H1 (cell line): ENCODE measurements at regions not wholly inside any gene's neighbourhood (a gene's known extent, or its start where the extent isn't known, plus 50 kb on each side); places are given as distances from the start of the nearest gene placed in this dataset.

Source experiments
- CTCF ChIA-PET: fragments of 300-600 bp; sonication (Branson Sonifier 250); formaldehyde crosslinking; loops from one replicate; lab custom pipeline; 2021; ENCODE audit not compliant: partially characterized antibody; lab: Charles Lee
- POLR2A ChIA-PET: fragments of 300-600 bp; sonication (Branson Sonifier 250); formaldehyde crosslinking; loops from one replicate; lab custom pipeline; 2021; ENCODE audit warnings: inconsistent platforms; ENCODE audit not compliant: partially characterized antibody; lab: Charles Lee
- DNase-seq, 2 experiments: peaks; one replicate each; pipeline versions ENCODE4 v3.0.0 to v3.0.0-alpha.2; 2010 to 2022; ENCODE audit warnings: low spot score in 2 of 2, low read depth in 1 of 2, mixed read lengths in 1 of 2
- FAIRE-seq: peaks from 2 replicates; lab custom pipeline; 2011; peaks lifted over from hg19 to GRCh38; lab: Jason Lieb, UNC
- H2AFZ ChIP-seq: 2 replicates; pipeline ENCODE4 v1.8.1; 2012; ENCODE audit warnings: low read length, inconsistent platforms
- H2AK5ac ChIP-seq: 2 replicates; pipeline ENCODE4 v1.6.1; 2013; ENCODE audit warnings: low read depth, low read length
- H2BK120ac ChIP-seq: replicated peaks from 2 replicates; pipeline ENCODE3; 2013; ENCODE audit warnings: low read depth, low read length, inconsistent platforms
- H2BK12ac ChIP-seq: 2 replicates; pipeline ENCODE4 v1.6.1; 2013; ENCODE audit warnings: low read depth, low read length
- H2BK15ac ChIP-seq: 2 replicates; pipeline ENCODE4 v1.6.1; 2013; ENCODE audit warnings: low read length
- H2BK20ac ChIP-seq: 2 replicates; pipeline ENCODE4 v1.6.1; 2013; ENCODE audit warnings: low read length
- H2BK5ac ChIP-seq: 2 replicates; pipeline ENCODE4 v1.6.1; 2013; ENCODE audit warnings: low read depth, low read length
- H3K14ac ChIP-seq: 2 replicates; pipeline ENCODE4 v1.6.1; 2013; ENCODE audit warnings: inconsistent platforms; ENCODE audit not compliant: insufficient read length
- H3K18ac ChIP-seq: 2 replicates; pipeline ENCODE4 v1.6.1; 2013; ENCODE audit warnings: low read length; ENCODE audit errors: extremely low read depth
- H3K23ac ChIP-seq: 2 replicates; pipeline ENCODE4 v1.6.1; 2013; ENCODE audit warnings: inconsistent platforms; ENCODE audit not compliant: insufficient read length
- H3K23me2 ChIP-seq: 2 replicates; pipeline ENCODE4 v1.6.1; 2013; ENCODE audit warnings: low read depth, low read length
- H3K27ac ChIP-seq: 2 replicates; pipeline ENCODE4 v1.6.1; 2011; ENCODE audit warnings: low read depth, low read length, inconsistent platforms
- H3K27me3 ChIP-seq, 4 experiments: replicated peaks in 1 of 4; 1 replicate in 1 of 4; 2 replicates in 3 of 4; pipeline versions ENCODE4 v1.6.1 to v1.8.1; 2011 to 2013; ENCODE audit warnings: low read length in 3 of 4, mild to moderate bottlenecking in 3 of 4, inconsistent platforms in 2 of 4, mixed read lengths in 2 of 4, moderate library complexity in 1 of 4; ENCODE audit not compliant: control insufficient read depth in 3 of 4, insufficient read depth in 3 of 4; ENCODE audit errors: extremely low read depth in 1 of 4
- H3K36me3 ChIP-seq, 4 experiments: 2 replicates each; pipeline versions ENCODE4 v1.6.1 to v1.8.1; 2011 to 2013; ENCODE audit warnings: mild to moderate bottlenecking in 4 of 4, low read length in 3 of 4, moderate library complexity in 2 of 4, control low read depth in 1 of 4, inconsistent platforms in 1 of 4; ENCODE audit not compliant: insufficient read depth in 4 of 4, control insufficient read depth in 2 of 4
- H3K4ac ChIP-seq: replicated peaks from 2 replicates; pipeline ENCODE3; 2013; ENCODE audit warnings: low read length, low read depth, mixed read lengths, inconsistent platforms; ENCODE audit not compliant: insufficient read length
- H3K4me1 ChIP-seq, 4 experiments: replicated peaks in 1 of 4; 1 replicate in 1 of 4; 2 replicates in 3 of 4; pipeline versions ENCODE4 v1.6.1 to v1.8.1; 2011 to 2013; ENCODE audit warnings: low read length in 3 of 4, inconsistent platforms in 2 of 4, mixed read lengths in 1 of 4; ENCODE audit not compliant: insufficient read depth in 4 of 4, control insufficient read depth in 3 of 4
- H3K4me2 ChIP-seq, 2 experiments: 2 replicates each; pipeline versions ENCODE4 v1.6.1 to v1.8.1; 2011 to 2013; ENCODE audit warnings: low read depth in 2 of 2, low read length in 2 of 2, control low read depth in 1 of 2, inconsistent platforms in 1 of 2, mild to moderate bottlenecking in 1 of 2; ENCODE audit not compliant: insufficient read depth in 1 of 2
- H3K4me3 ChIP-seq, 4 experiments: fragments of 200-600, 300-600 bp in 1 of 4; sonication (generic), shearing (Covaris generic), sonication (Bioruptor Twin) in 1 of 4; 2 replicates each; pipeline versions ENCODE4 v1.5.1 to v1.8.1; 2011 to 2016; ENCODE audit warnings: low read length in 4 of 4, low read depth in 3 of 4, control low read depth in 2 of 4, inconsistent platforms in 2 of 4, mild to moderate bottlenecking in 2 of 4, mixed read lengths in 1 of 4, moderate library complexity in 1 of 4; ENCODE audit not compliant: insufficient read depth in 2 of 4; ENCODE audit errors: extremely low read depth in 1 of 4
- H3K56ac ChIP-seq: replicated peaks from 2 replicates; pipeline ENCODE3; 2013; ENCODE audit warnings: low read depth, mild to moderate bottlenecking, mixed read lengths, low read length, inconsistent platforms; ENCODE audit not compliant: insufficient read length
- H3K79me1 ChIP-seq: 2 replicates; pipeline ENCODE4 v1.6.1; 2013; ENCODE audit warnings: low read depth, low read length, control low read depth
- H3K79me2 ChIP-seq, 2 experiments: 2 replicates each; pipeline versions ENCODE4 v1.6.1 to v1.8.1; 2012 to 2013; ENCODE audit warnings: low read length in 2 of 2, mild to moderate bottlenecking in 2 of 2, inconsistent platforms in 1 of 2; ENCODE audit not compliant: insufficient read depth in 2 of 2, control insufficient read depth in 1 of 2
- H3K9ac ChIP-seq, 4 experiments: replicated peaks in 1 of 4; 1 replicate in 1 of 4; 2 replicates in 3 of 4; pipeline versions ENCODE4 v1.6.1 to v1.8.1; 2011 to 2013; ENCODE audit warnings: low read depth in 3 of 4, low read length in 3 of 4, control low read depth in 2 of 4, mild to moderate bottlenecking in 2 of 4, moderate library complexity in 2 of 4, inconsistent platforms in 1 of 4; ENCODE audit errors: extremely low read depth in 1 of 4
- H3K9me3 ChIP-seq, 2 experiments: 2 replicates each; pipeline versions ENCODE4 v1.6.1 to v1.8.1; 2012 to 2013; ENCODE audit warnings: mild to moderate bottlenecking in 2 of 2, moderate library complexity in 2 of 2, control low read depth in 1 of 2, inconsistent platforms in 1 of 2, low read depth in 1 of 2, low read length in 1 of 2, mixed read lengths in 1 of 2; ENCODE audit not compliant: insufficient read depth in 2 of 2
- H4K20me1 ChIP-seq, 2 experiments: replicated peaks in 1 of 2; 2 replicates each; pipeline versions ENCODE3 to v1.8.1; 2011 to 2013; ENCODE audit warnings: inconsistent platforms in 2 of 2, low read length in 2 of 2, mild to moderate bottlenecking in 1 of 2; ENCODE audit not compliant: insufficient read depth in 2 of 2, control insufficient read depth in 1 of 2
- H4K5ac ChIP-seq: 2 replicates; pipeline ENCODE4 v1.6.1; 2013; ENCODE audit warnings: low read length, low read depth, mixed read lengths, inconsistent platforms; ENCODE audit not compliant: insufficient read length
- H4K8ac ChIP-seq: 2 replicates; pipeline ENCODE4 v1.8.0; 2013; ENCODE audit warnings: mild to moderate bottlenecking, moderate library complexity, low read length, inconsistent platforms; ENCODE audit not compliant: insufficient read depth; ENCODE audit errors: extremely low read depth
- H4K91ac ChIP-seq: replicated peaks from 2 replicates; pipeline ENCODE3; 2013; ENCODE audit warnings: low read length, mixed read lengths, inconsistent platforms; ENCODE audit not compliant: insufficient read length
- BRCA1 ChIP-seq: IDR thresholded peaks from 2 replicates; pipeline ENCODE4 v1.6.1; 2012; ENCODE audit warnings: low read depth, low read length, improper control_type of control experiment

DNA sequence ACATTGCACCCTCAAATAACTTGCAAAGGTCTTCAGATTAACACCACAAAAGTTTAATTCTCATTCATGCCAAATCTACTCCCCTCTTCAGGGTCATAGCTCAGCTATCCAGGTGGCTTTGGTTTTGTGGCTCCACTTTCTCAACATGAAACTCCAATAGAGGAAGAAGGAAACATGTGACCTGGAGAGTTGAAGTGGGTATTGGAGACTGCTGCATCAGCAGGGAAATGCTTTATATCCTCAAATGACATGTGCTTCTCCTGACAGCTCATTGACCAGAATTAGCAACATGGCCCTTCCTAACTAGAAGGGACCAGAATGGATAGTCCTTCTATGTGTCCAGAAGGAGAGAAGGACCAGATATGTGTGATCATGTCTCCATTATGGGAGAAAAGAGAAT is 73.6 kb downstream of the TLR4 start:
- no peak for FAIRE-seq
- no peak overlapping the region for H2BK15ac ChIP-seq

More for the DNA sequence above, 73.6 kb downstream of the TLR4 start:
- H3K4me2 ChIP-seq, result no peak overlapping the region
- no peaks in the 10 kb centered on the region for H3K79me1 ChIP-seq
- no peak for TF ChIP-seq BRCA1
- no peak overlapping the region for H2BK12ac ChIP-seq
- no peaks in the 10 kb centered on the region for H3K79me2 ChIP-seq
- CTCF ChIA-PET, result interaction anchor here (0.6 kb wide), 1 partner anchor 334 kb away, joined by 4 read pairs; no protein-coding TSS in a partner anchor
- H3K36me3 ChIP-seq, result no peaks in the 10 kb centered on the region
- no peak overlapping the region for H3K27ac ChIP-seq
- no peak overlapping the region for H4K5ac ChIP-seq
- no peak overlapping the region for H2AFZ ChIP-seq
- no peak overlapping the region for H3K4ac ChIP-seq
- H3K56ac ChIP-seq, result no peak overlapping the region
- no peak overlapping the region for H2BK5ac ChIP-seq
- no peak for DNase-seq
- H3K18ac ChIP-seq, result no peak overlapping the region
- POLR2A ChIA-PET, result interaction anchor here (1.4 kb wide), 1 partner anchor 8 kb away, joined by 3 read pairs; no protein-coding TSS in a partner anchor
- H4K8ac ChIP-seq, result no peak overlapping the region
- no peak overlapping the region for H3K9ac ChIP-seq
- no peak overlapping the region for H3K4me3 ChIP-seq
- H3K14ac ChIP-seq, result no peak overlapping the region
- no peak overlapping the region for H2AK5ac ChIP-seq
- H3K4me1 ChIP-seq, result peaks cover 0 to 7% (median 3%) of the 10 kb centered on the region in 4 experiments; a peak in 4 of 7 replicates
- no peak overlapping the region for H3K23ac ChIP-seq
- H4K91ac ChIP-seq, result no peak overlapping the region
- no peak overlapping the region for H2BK120ac ChIP-seq
- H3K9me3 ChIP-seq, result no peaks in the 10 kb centered on the region
- no peaks in the 10 kb centered on the region for H3K23me2 ChIP-seq
- no peaks in the 10 kb centered on the region; a peak in 1 of 7 replicates for H3K27me3 ChIP-seq
- no peaks in the 10 kb centered on the region for H4K20me1 ChIP-seq
- no peak overlapping the region for H2BK20ac ChIP-seq
